ENCODE measurements at regions not wholly inside any gene's neighbourhood (a gene's known extent, or its start where the extent isn't known, plus 50 kb on each side); places are given as distances from the start of the nearest gene placed in this dataset.
"Not testable (repeated sequence)": the region's sequence is repeated elsewhere in the genome, so short reads cannot be mapped to it uniquely, and the experiment has no call there.

- ChIA-PET CTCF (interaction anchor here (0.5 kb wide), 1 partner anchor 289 kb away, joined by 3 read pairs; no protein-coding TSS in a partner anchor), POLR2A (ENCODE audit: low non-redundant PET) (no interaction called here)
- DNase-seq (ENCODE audit: low spot score): no peak
- peak overlapping the region; percentile 63; the same call in 1 of the 2 replicates for H3K27ac ChIP-seq
- no peak for TF ChIP-seq CTCF (conservative IDR thresholded peaks at IDR 0.05; ENCODE audit: low read depth)
Observed at GRCh38 chr6:170199716-170200115, 91.2 kb downstream of the DLL1 start.

GRCh38 chr6:170198298-170198697, 92.6 kb downstream of the DLL1 start:
- no peak overlapping the region for H3K27ac ChIP-seq
- no peak for TF ChIP-seq CTCF (conservative IDR thresholded peaks at IDR 0.05; ENCODE audit: low read depth)
- POLR2A ChIA-PET (ENCODE audit: low non-redundant PET): no interaction called here
- CTCF ChIA-PET: no interaction called here
- DNase-seq (ENCODE audit: low spot score): no peak

- no peak for DNase-seq (ENCODE audit: low spot score)
- no peak for TF ChIP-seq CTCF (conservative IDR thresholded peaks at IDR 0.05; ENCODE audit: low read depth)
- POLR2A ChIA-PET (ENCODE audit: low non-redundant PET): no interaction called here
- H3K27ac ChIP-seq: no peak overlapping the region
- CTCF ChIA-PET: no interaction called here
Observed at GRCh38 chr6:170193326-170193821, 97.5 kb downstream of the DLL1 start.

- no peak for DNase-seq (ENCODE audit: low spot score)
- no peak for TF ChIP-seq CTCF (conservative IDR thresholded peaks at IDR 0.05; ENCODE audit: low read depth)
- H3K27ac ChIP-seq: no peak overlapping the region
- POLR2A ChIA-PET (ENCODE audit: low non-redundant PET): interaction anchor here (0.6 kb wide), 1 partner anchor 193 kb away, joined by 3 read pairs; no protein-coding TSS in a partner anchor
- CTCF ChIA-PET: interaction anchor here (0.7 kb wide), 1 partner anchor 37 kb away, joined by 3 read pairs; no protein-coding TSS in a partner anchor
Observed at GRCh38 chr6:170192905-170193304, 98.0 kb downstream of the DLL1 start.

- DNase-seq (ENCODE audit: low spot score); H3K27ac ChIP-seq; POLR2A ChIA-PET (ENCODE audit: low non-redundant PET): not testable (repeated sequence)
- CTCF ChIA-PET: interaction anchor here (0.6 to 0.7 kb wide), 2 partner anchors 38 to 87 kb away, joined by 3 read pairs; no protein-coding TSS in a partner anchor
Observed at GRCh38 chr6:170192101-170192500, 98.8 kb downstream of the DLL1 start.

- TF ChIP-seq CTCF (conservative IDR thresholded peaks at IDR 0.05; ENCODE audit: low read depth): no peak
- ChIA-PET POLR2A (ENCODE audit: low non-redundant PET) (no interaction called here), CTCF (no interaction called here)
- H3K27ac ChIP-seq: no peak overlapping the region
- no peak for DNase-seq (ENCODE audit: low spot score)
Observed at GRCh38 chr6:170190046-170190445, 100.8 kb downstream of the DLL1 start.

- no peak for DNase-seq (ENCODE audit: low spot score)
- CTCF ChIA-PET: interaction anchor here (0.5 kb wide), 1 partner anchor 102 kb away, joined by 3 read pairs; no protein-coding TSS in a partner anchor
- POLR2A ChIA-PET (ENCODE audit: low non-redundant PET): no interaction called here
- no peak for TF ChIP-seq CTCF (conservative IDR thresholded peaks at IDR 0.05; ENCODE audit: low read depth)
- peak overlapping the region; percentile 85; the same call in 1 of the 2 replicates for H3K27ac ChIP-seq
Observed at GRCh38 chr6:170189236-170189635, 101.6 kb downstream of the DLL1 start.

All from RWPE1 (cell line).